Esophagus muscularis mucosa (tissue), 4 donors: ENCODE measurements at regions not wholly inside any gene's neighbourhood (a gene's known extent, or its start where the extent isn't known, plus 50 kb on each side); places are given as distances from the start of the nearest gene placed in this dataset.

Experiments used
- DNase-seq: peaks from one replicate; pipeline ENCODE4 v3.0.0-alpha.2; 2017; ENCODE audit errors: extremely low spot score
- H3K27ac ChIP-seq, 4 donors: fragments of 200-600 bp; sonication (generic); replicated peaks in 1 of 4; 1 replicate in 3 of 4; 2 replicates in 1 of 4; pipeline ENCODE4 v1.5.1; 2016 to 2019; ENCODE audit warnings: mild to moderate bottlenecking in 1 of 4
- H3K27me3 ChIP-seq, 4 donors: fragments of 200-600 bp; sonication (generic); one replicate each; pipeline versions ENCODE4 v1.5.1 to v1.6.0; 2016 to 2019
- H3K36me3 ChIP-seq, 4 donors: fragments of 200-600 bp; sonication (generic); one replicate each; pipeline ENCODE4 v1.5.1; 2016 to 2019
- H3K4me1 ChIP-seq, 4 donors: fragments of 200-600 bp; sonication (generic); one replicate each; pipeline ENCODE4 v1.5.1; 2016 to 2019
- H3K4me3 ChIP-seq, 4 donors: fragments of 200-600 bp; sonication (generic); 1 replicate in 2 of 4; 2 replicates in 2 of 4; pipeline ENCODE4 v1.5.1; 2016 to 2019; ENCODE audit warnings: mild to moderate bottlenecking in 4 of 4, moderate library complexity in 1 of 4
- H3K9me3 ChIP-seq, 4 donors: fragments of 200-600 bp; sonication (generic); 1 replicate in 3 of 4; 2 replicates in 1 of 4; pipeline ENCODE4 v1.5.1; 2016 to 2019
- EP300 ChIP-seq: sonication (generic); formaldehyde crosslinking; IDR thresholded peaks from one replicate; pipeline ENCODE4 v1.6.1; 2017; ENCODE audit warnings: antibody characterized with exemption
- POLR2A ChIP-seq: fragments of 450-650 bp; IDR thresholded peaks from one replicate; pipeline ENCODE4 v1.6.1; 2017; ENCODE audit warnings: antibody characterized with exemption, moderate library complexity, mild to moderate bottlenecking, low read depth
- POLR2AphosphoS5 ChIP-seq, 2 donors: sonication (generic); formaldehyde crosslinking; IDR thresholded peaks; one replicate each; pipeline ENCODE4 v1.6.1; 2017; ENCODE audit warnings: antibody characterized with exemption in 2 of 2
- WGBS: methylation state at CpG from one replicate; pipeline ENCODE4 v1.1.5; 2018; 5-methylcytosine and 5-hydroxymethylcytosine counted together
- intact Hi-C: fragments of 100-400 bp; cut with DNase I; formaldehyde crosslinking; loops from one replicate; pipeline ENCODE4 v1.15.1; 2023
- TF ChIP-seq, protein P1 (sequence below), 3 experiments: fragments of 200-600 bp in 2 of 3; fragments of 450-650 bp in 1 of 3; sonication (generic) in 2 of 3; IDR thresholded peaks; one replicate each; pipeline ENCODE4 v1.5.1; 2017 to 2019; ENCODE audit warnings: antibody characterized with exemption in 3 of 3, mild to moderate bottlenecking in 2 of 3, moderate library complexity in 1 of 3

DNA sequence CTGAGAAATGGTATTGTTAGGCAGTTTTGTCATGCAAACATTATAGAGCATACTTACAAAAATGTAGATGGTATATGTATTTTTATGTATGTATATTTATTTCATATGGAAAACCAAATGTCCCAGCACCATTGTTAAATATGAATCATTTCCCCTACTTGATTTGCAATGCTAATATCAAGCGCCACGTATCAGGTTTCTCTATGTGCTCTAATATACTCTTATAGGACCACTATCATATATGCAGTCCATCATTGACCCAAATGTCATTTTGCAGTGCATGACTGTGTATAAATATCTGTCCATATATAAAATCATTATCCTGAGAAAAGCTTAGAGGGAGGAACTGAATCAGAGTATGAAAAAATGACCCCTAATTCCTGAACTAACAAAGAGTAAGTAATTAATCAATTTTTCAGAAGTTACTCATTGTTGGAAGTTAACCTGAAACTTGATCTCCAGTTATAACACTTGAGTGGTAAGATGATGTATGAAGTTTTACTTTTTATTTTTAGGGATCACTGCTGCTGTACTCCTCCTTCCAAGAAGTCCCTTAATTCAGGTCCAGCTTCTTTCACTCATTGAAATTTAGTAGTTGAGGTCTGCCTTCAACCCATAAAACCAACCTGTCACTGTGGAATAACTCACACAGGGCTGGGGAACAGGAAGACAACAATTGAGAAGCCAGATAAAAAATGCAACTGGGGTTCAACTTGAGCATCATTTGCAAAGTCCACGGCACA, 134.8 kb upstream of the LDB2 start:
- TF ChIP-seq, protein P1, sequence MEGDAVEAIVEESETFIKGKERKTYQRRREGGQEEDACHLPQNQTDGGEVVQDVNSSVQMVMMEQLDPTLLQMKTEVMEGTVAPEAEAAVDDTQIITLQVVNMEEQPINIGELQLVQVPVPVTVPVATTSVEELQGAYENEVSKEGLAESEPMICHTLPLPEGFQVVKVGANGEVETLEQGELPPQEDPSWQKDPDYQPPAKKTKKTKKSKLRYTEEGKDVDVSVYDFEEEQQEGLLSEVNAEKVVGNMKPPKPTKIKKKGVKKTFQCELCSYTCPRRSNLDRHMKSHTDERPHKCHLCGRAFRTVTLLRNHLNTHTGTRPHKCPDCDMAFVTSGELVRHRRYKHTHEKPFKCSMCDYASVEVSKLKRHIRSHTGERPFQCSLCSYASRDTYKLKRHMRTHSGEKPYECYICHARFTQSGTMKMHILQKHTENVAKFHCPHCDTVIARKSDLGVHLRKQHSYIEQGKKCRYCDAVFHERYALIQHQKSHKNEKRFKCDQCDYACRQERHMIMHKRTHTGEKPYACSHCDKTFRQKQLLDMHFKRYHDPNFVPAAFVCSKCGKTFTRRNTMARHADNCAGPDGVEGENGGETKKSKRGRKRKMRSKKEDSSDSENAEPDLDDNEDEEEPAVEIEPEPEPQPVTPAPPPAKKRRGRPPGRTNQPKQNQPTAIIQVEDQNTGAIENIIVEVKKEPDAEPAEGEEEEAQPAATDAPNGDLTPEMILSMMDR (IDR thresholded peaks at IDR 0.05): no peak
- TF ChIP-seq POLR2A (no peak), POLR2AphosphoS5 (IDR thresholded peaks at IDR 0.05) (no peak), EP300 (no peak)
- intact Hi-C loops: no loop called here

DNA sequence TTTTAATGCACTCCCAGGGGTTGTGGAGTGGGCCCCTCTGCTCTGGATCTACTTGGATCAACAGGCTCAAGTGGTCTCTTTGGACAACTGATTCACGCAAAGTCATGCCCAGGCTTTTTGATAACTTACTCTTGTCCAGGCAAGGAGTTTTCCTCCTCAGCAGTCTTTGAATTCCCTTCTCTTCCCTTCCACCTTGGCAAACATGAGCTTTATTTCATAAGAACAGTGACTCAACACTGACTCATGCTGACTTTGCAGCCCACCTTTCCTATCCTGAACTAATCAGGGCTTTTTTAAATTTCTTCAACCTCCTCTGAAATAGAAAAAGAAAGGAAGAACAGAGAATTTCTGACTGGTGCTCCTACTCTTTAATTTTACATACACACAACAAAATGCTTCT, 132.1 kb upstream of the LDB2 start:
- Histone ChIP-seq H3K36me3 (no peaks in the 10 kb centered on the region), H3K4me1 (no peaks in the 10 kb centered on the region), H3K9me3 (no peaks in the 10 kb centered on the region), H3K27ac (no peak overlapping the region), H3K27me3 (no peaks in the 10 kb centered on the region), H3K4me3 (no peak overlapping the region)
- intact Hi-C loops: no loop called here
- peak; percentile 29 for DNase-seq
- TF ChIP-seq POLR2AphosphoS5 (IDR thresholded peaks at IDR 0.05): peak in 1 of 2 donors; percentile 19
- TF ChIP-seq, protein P1 (IDR thresholded peaks at IDR 0.05): no peak
- WGBS: 77% methylated on average over 1 of the region's 1 CpG

More for the DNA sequence above, 134.8 kb upstream of the LDB2 start:
- no peaks in the 10 kb centered on the region for H3K36me3 ChIP-seq
- no peak overlapping the region for H3K4me3 ChIP-seq
- no peaks in the 10 kb centered on the region for H3K4me1 ChIP-seq
- 89% methylated on average over 3 of the region's 3 CpGs for WGBS
- no peak overlapping the region for H3K27ac ChIP-seq
- no peaks in the 10 kb centered on the region for H3K27me3 ChIP-seq
- no peaks in the 10 kb centered on the region for H3K9me3 ChIP-seq
- peak; percentile 42 for DNase-seq

DNA sequence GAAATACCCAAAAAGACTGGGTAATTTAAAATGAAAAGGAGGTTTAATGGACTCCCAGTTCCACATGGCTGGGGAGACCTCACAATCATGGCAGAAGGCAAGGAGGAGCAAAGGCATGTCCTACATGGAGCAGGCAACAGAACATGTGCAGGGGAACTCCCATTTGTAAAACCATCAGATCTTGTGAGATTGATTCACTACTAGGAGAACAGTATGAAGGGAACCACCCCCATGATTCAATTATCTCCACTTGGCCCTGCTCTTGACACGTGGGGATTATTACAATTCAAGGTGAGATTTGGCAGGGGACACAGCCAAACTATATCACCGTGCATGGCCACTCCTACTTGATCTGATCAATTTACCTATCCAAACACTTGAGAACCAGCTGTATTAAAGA, 131.5 kb upstream of the LDB2 start:
- TF ChIP-seq POLR2A: no peak
- no peak for TF ChIP-seq POLR2AphosphoS5 (IDR thresholded peaks at IDR 0.05)
- TF ChIP-seq, protein P1 (IDR thresholded peaks at IDR 0.05): no peak
- no peak for TF ChIP-seq EP300
- 83% methylated on average over 2 of the region's 2 CpGs for whole genome bisulfite sequencing
- Histone ChIP-seq H3K4me3 (no peak overlapping the region), H3K9me3 (no peaks in the 10 kb centered on the region), H3K4me1 (no peaks in the 10 kb centered on the region), H3K27me3 (no peaks in the 10 kb centered on the region), H3K27ac (no peak overlapping the region), H3K36me3 (no peaks in the 10 kb centered on the region)
- intact Hi-C loops: no loop called here
- peak; percentile 39 for DNase-seq

DNA sequence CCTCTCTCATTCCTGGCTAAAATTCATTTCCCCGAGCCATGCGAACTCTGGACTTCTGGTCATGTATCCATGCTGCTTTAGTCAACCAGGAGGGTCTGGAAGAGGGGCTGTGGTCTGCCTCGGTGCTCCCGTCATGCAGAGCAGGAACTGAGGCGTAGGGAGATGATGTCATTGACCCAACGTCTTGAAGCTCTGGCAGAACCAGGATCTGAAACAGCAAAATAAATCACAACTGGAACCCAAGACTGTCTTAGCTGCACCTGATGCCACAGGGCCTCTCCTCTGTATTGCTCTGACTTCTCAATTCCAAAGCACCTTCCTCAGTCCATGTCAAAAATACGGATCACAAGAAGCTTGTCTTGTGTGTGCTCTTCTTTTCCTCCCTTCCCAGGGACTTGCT, 131.0 kb upstream of the LDB2 start:
- TF ChIP-seq POLR2AphosphoS5 (IDR thresholded peaks at IDR 0.05): no peak
- no peak for TF ChIP-seq EP300
- TF ChIP-seq, protein P1 (IDR thresholded peaks at IDR 0.05): no peak
- no peak for TF ChIP-seq POLR2A
- no peak for DNase-seq
- no peaks in the 10 kb centered on the region for H3K27me3 ChIP-seq
- 82% methylated on average over 7 of the region's 7 CpGs for WGBS
- no peak overlapping the region for H3K4me3 ChIP-seq
- no peaks in the 10 kb centered on the region for H3K9me3 ChIP-seq
- no peaks in the 10 kb centered on the region for H3K36me3 ChIP-seq
- intact Hi-C loops: no loop called here
- no peak overlapping the region for H3K27ac ChIP-seq
- no peaks in the 10 kb centered on the region for H3K4me1 ChIP-seq

DNA sequence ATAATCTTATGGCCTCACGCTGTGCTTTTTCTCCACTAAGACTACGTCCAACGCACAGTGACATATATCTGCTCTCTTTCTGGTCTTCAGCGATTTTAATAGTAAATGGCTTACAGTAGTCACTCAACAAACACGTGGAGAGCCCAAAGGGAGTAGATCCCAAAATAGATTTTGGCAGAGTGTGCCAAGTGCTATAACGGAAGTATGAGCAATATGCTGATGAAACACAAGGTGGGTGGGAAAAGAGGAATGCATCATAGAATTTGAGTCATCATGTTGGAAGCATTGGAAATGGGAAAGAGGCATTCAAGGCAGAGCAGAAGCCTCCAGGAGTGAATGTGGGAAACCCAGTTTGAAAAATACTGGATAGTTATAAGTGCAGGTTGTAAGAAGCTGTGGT, 129.1 kb upstream of the LDB2 start:
- Histone ChIP-seq H3K4me1 (no peaks in the 10 kb centered on the region), H3K27ac (no peak overlapping the region), H3K27me3 (no peaks in the 10 kb centered on the region), H3K4me3 (no peak overlapping the region), H3K9me3 (no peaks in the 10 kb centered on the region), H3K36me3 (no peaks in the 10 kb centered on the region)
- WGBS: 69% methylated on average over 6 of the region's 6 CpGs
- intact Hi-C loops: no loop called here
- peak; percentile 70 for DNase-seq
- no peak for TF ChIP-seq POLR2A
- TF ChIP-seq, protein P1 (IDR thresholded peaks at IDR 0.05): no peak
- no peak for TF ChIP-seq EP300
- no peak for TF ChIP-seq POLR2AphosphoS5 (IDR thresholded peaks at IDR 0.05)
